ENCODE measurements at regions not wholly inside any gene's neighbourhood (a gene's known extent, or its start where the extent isn't known, plus 50 kb on each side); places are given as distances from the start of the nearest gene placed in this dataset.
A peak's percentile ranks its signal among the peaks of the same experiment; 100 is the strongest.

DNA sequence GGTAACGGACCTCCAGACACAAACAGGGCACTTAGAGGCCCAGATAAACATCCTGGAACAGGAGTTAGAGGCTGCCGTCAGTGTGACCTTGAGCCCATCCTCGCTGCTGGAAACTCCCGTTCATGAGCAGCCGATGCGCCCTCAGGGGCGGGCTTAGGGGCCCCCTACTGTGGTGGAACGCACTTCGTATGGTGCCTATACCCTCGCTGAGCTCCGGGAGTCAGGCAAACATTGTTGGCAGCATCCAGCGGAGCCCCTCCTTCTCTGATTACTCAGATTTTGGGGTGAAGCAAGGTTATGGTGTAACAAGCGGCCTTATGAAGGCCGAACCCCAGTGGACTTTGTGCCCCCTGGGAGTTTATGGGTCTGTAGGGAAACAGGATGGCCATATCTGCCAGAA is 205.3 kb upstream of the SYT4 start:
- DNase-seq = no peak

- no peak for DNase-seq
Observed at GRCh38 chr18:43484710-43485109, 207.4 kb upstream of the SYT4 start.

DNA sequence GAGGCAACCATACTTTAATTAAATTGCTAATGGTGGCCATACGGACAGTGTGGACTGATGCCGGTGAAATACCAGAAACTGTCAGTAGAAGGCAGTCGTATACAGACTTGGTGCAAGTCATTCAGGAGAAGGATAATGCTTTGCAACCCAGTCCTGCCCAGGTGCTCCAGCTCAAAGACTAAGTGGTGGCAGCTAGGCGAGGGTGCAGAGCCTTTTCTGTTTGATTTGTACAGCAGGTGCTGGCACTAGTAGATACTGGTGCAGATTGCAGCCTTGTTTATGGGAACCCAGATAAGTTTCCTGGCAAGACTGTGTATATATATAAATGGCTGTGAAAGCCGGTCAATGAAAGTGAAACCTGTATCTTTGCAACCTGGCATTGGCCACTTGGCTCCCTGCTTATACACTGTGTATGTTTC is 208.3 kb upstream of the SYT4 start:
- no peak for DNase-seq

DNA sequence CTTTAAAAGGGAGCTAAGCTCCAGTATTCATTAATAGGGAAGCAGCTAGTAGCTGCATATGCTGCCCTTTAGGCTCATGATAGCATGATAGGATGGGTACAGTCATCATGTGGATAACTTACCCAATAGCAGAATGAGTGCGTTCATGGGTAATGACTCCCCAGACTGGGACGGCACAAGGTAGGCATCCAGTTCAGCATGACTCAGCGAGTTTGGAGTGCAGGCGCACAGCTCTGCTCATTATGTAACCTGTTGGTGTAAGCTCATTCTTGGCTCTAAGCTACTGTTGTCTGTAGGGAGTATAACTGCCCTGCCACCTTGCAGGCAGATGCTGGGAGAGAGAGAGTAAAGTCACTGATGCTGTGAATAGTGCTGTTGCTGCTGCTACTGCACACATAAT is 209.2 kb upstream of the SYT4 start:
- DNase-seq = peak in 1 of 6 experiments; percentile 1

GRCh38 chr18:43501099-43501498 is 223.8 kb upstream of the SYT4 start:
- no peak for DNase-seq

DNA sequence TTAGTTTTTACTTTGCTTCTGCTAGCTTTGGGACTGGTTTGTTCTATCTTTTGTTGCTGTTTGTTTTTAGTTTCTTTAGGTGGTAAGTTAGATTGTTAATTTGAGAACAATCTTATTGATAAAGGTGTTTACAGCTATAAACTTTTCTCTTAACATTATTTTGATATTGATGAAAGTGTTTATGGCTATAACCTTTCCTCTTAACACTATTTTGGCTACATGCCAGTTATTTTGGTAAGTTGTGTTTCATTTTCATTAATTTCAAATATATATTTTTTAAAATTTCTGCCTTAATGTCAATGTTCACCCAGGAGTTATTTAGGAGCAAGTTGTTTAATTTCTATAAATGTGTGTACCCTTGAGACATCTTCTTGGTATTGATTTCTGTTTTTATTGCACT is 229.6 kb upstream of the SYT4 start:
- no peak for DNase-seq

- no peak for DNase-seq
Observed at GRCh38 chr18:43507842-43508481, 230.7 kb upstream of the SYT4 start.

- no peak for DNase-seq
Observed at GRCh38 chr18:43514747-43515146, 237.5 kb upstream of the SYT4 start.

DNA sequence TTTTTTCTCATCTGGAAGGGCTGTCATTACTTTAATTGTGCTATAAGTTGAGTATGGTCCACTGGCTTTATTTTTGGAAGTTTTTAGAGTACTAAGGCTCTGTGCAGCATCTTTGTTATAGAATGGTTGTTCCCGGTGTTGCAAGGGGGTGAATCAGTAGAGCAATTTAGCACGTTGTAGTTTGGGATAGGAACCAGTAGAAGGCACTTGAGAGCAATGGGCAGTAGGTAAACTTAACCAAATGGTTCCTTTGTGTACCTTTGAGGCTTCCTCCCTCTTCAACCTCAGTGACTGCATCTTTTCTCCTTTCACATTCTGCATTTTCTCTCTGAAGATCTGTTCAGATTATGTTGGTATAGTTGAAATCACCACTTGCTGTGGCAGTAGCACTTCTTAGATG is 238.2 kb upstream of the SYT4 start:
- DNase-seq = no peak

DNA sequence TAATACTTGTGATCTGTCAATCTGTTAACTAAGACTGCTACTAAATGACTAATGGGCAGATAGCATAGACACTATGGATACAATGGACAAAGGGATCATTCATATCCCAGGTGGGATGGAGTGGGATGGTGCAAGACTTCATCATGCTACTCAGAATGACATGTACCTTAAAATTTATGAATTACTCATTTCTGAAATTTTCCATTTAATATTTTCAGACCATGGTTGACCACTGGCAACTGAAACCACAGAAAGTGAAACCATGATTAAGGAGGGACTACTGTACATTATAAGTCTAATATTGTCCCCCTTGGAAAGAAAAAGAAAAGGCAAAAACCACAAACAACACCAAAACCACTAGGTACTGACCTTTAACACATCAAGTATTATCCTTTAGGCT is 247.0 kb upstream of the SYT4 start:
- no peak for DNase-seq

- DNase-seq = no peak
Observed at GRCh38 chr18:43525169-43525568, 247.9 kb upstream of the SYT4 start.

DNA sequence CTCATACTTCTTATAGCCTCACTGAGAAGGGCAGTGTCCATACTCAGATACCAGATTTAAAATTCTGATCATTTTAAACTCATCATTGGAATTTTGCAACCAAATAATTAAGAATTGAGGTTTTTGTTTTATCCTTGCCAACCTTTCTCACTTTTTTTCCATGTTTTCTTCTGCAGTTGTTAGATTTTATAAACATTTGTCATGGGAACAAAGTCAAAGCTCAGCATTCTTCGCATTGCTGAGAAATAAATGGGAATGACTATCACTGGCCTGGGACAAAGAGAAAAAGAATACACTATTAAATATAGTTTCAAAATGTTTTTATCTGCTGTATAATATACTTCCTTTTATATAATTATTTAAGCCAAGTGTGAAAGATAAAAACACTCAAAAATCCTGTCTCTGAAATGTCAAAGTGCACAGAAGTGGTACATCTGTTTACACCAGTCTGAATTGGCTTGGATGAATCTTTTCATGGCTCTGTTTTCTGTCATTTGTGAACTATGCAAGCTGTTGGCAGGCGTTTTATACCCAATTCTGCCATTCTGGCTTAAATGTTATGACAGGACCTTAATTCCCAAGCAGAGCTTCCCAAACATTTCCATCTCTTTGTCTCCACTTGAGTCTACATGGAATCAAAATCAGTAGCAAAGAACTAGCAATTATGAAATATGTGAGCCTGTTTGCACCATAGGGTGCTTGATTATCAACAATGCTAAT is 249.3 kb upstream of the SYT4 start:
- DNase-seq = no peak

DNA sequence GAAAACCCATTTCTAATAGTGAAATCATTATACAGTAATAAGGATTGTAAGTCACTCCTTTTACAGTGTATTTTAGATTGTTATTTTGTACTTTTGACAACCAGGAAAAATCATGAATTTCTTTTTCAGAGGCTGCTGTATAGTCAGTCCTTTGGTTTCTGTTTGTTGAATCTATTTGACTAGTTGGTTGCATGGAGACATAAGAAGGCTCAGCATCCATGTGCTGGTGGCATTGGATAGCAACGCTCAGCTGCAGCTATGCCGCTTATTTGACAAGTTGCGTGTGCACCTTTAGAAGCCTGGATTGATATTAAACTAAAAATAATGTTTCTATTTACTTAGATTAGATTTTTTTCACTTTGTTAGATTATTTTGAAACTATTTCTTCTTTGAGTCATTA is 254.1 kb upstream of the SYT4 start:
- DNase-seq = no peak

DNA sequence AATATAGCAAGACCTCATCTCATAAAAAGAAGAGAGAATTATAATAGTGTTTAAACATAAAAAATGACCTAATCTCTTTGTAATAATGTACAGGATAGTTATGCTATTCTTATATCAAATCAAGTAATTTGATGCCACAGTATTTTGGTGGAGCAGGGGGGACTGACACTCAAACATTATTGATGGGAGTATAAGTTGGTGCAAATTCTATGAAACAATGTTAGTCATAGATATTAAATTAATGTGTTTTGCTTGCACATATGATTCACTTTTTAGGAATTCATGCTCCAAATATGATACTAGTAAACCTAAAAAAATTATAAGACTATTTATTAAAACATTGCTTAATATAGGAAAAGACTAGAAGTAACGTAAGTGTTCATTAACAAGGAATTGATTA is 256.1 kb upstream of the SYT4 start:
- DNase-seq = no peak

DNA sequence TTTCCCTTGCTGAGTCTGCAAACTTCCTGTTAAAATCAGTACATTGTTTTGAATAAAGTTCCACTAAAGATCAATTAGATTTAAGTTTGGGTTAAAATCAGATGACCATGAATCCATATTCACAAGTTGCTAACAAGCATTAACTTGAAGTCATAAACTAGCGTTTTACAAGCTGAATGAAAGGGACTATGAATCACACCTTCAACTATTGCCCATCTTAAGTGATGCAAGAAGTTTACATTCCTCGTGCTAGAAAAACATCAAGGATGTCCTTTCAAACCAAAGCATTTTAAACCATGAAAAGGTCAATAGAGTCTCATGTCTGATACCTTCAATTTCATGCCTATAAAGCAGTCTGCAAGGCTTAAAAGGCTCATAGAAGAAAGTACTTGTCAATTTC is 257.2 kb upstream of the SYT4 start:
- no peak for DNase-seq

DNA sequence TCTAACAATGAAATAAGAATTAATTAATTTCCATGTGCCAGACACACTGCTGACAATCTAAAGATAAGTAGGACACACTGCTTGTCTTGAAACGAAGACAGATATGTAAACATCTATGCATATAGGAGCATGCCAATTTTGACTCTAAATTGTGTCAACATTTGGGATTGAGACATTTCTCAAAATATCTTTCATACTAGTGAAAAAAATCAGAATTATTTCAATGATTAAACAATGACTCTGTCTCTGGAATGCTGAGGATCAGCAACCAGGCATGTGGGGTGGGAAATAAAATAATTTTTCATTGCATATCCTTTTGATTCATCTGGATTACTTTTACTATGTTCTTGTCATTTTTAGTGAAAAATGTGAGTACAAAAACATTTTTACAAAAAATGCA is 262.6 kb upstream of the SYT4 start:
- DNase-seq = no peak

DNA sequence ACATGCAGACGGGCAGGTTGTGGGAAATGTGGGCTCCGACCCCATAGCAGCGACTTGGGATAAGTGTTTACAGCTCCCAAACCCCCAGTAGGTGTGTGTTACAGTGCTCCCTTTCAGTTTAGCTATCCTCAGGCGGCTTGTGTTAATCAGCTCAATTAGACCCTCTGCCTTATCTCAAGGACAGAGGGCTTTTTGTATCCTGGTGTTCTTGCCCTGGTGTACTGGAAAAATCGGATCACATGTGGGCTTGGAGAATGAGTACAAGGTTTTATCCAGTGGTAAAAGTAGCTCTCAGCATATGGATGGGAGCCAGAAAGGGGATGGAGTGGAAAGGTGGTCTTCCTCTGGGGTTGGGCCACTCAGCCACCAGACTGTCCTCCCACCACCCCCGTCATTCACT is 264.7 kb upstream of the SYT4 start:
- DNase-seq = no peak

DNA sequence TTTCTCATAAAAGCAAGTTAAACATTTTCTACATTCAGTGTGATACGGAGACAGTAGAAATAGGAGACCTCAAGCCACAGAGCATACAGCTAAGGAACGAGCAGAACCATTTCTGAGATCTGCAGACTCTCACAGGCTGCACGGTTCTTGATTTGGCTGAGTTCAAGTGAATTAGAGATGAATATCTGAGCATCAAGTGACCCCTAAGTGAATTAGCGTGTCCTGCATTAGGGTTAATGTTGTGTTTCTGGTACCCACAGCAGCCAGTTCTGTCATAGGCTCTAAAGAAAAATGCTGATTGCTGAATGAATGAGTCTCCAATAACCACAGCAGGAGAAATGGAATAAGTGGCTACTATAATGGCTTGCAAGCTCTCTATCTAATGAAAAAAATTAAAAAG is 265.9 kb upstream of the SYT4 start:
- no peak for DNase-seq

DNA sequence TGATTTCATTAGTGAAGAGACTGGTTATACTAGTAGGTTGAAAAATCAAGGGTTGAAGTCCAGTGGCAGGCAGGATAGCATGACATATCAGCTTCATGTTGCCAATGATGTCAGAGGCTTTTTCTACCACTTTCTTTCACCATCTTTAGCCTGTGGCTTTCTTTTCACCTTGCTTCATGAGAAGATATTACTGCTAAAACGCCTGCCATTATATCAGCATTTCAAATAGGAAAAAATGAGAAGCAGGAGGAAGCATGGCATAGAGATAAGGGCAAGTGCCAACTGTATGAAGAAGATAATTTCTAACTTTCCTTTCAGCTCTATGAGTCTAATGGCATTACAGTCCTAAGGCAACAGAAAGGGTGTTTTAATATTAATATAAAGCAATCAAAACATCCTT is 270.2 kb upstream of the SYT4 start:
- no peak for DNase-seq

DNA sequence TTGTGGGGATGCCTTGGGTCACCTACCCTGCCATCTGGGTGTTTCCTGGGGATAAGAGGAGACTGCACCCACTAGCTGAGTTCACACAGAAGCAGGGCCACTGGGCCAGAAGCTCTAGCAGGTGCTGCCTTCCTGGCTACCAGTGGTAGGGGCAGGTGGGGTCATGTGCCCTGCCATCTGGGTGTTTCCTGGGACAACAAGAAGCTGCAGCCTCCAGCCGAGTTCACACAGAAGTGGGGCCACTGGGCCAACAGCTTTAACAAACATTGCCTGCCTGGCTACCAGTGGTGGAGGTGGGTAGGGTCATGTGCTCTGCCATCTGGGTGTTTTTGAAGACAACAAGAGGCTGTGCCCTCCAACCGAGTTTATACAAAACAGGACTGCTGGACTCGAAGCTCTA is 282.2 kb upstream of the SYT4 start:
- no peak for DNase-seq

DNA sequence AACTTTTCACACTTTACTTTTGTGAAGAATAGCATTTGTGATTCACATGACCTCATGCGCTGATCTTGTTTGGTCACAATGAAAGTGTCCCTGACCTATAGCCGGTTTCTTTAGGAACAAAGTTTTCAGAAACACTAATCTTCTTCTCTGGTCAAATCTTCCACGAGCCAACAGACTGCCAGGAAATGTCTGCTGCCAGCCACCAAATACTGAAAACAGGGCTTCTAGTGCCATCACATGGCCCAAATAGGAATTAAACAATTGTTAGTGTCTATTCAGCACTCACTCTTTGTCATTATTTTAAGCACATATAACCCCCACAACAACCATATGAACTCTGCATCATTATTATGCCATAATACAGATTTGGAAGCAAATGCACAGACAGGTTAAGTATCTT is 286.5 kb upstream of the SYT4 start:
- DNase-seq = no peak

GRCh38 chr18:43570593-43570992 is 293.3 kb upstream of the SYT4 start:
- no peak for DNase-seq

DNA sequence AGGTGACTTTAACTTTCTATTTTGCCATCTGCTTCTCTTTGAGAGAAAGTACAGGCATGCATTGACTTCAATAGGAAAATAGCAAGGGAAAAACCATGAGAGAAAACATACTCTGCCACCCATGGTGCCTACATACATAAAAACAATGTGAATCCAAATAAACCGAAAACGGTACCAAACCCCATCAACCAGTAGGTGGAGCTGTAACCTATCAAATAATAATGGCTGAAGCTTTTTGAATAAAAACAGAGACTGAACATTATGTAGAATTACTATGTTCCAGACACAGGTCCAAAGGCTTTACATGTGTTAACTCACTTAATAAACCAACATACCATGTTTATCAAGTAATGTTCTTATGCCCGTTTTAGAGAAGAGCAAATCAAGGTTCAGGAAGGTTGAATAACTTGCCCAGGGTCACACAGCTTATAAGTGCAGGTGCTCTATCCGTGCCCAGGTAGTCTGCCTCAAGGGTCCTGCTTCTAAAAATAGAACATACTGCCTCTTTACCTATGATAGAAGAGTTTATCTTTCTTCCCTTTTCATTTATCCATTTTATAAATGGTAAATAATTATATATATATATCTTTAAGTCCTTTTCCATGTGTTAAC is 293.9 kb upstream of the SYT4 start:
- no peak for DNase-seq

DNA sequence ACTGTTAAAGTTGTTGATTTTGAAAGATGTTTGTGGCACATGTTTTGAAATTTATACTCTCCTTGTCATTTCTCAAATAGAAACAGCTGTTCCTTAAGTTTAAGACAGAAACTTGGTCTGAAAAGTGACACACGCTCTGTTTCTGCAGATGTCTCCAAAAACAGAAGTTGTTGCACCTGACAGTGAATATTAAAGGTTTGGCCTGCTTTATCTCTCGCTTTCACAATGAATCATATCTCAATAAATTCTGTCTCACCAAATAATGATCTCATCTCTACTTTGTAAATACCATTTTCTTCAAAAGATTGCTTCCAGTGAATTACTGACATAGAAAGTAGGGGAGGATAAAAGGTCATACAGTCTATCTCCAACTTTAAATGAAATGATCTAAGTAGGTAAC is 294.9 kb upstream of the SYT4 start:
- no peak for DNase-seq

DNA sequence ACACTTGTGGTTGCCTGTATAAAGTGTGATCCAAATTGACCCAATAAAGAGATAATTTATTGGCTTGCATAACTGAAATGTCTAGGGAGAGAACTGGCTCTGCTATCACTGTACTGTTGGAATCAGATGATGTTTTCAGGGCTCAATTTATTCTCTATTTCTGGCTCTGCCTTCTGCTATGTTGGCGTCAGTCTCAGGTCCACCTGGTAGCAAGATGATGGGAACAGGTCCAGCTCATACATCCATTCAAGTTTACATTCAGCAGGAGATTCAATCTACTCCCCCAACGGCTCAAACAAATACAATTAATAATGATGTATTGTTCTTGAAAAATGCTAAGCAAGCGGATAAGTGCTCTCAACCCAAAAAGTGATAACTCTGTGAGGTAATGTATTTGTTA is 297.7 kb upstream of the SYT4 start:
- DNase-seq = no peak
